HG03060 (cell line): ENCODE measurements at regions not wholly inside any gene's neighbourhood (a gene's known extent, or its start where the extent isn't known, plus 50 kb on each side); places are given as distances from the start of the nearest gene placed in this dataset.

Experiments used
- ATAC-seq: cut with Tn5 transposase; IDR thresholded peaks from one replicate; pipeline ENCODE4 v1.9.1; 2021; ENCODE audit warnings: low read depth, moderate number of reproducible peaks; ENCODE audit not compliant: unreplicated experiment

GRCh38 chr4:81839347-81840042, 367.8 kb upstream of the RASGEF1B start:
- no peak for ATAC-seq

GRCh38 chr4:81838586-81838985, 366.9 kb upstream of the RASGEF1B start:
- ATAC-seq = no peak

- no peak for ATAC-seq
These were observed 365.0 kb upstream of the RASGEF1B start for GRCh38 chr4:81836716-81837115.

- no peak for ATAC-seq
These were observed 361.9 kb upstream of the RASGEF1B start for GRCh38 chr4:81833576-81833975.

GRCh38 chr4:81828991-81829390, 357.3 kb upstream of the RASGEF1B start:
- no peak for ATAC-seq

GRCh38 chr4:81827577-81828202, 356.0 kb upstream of the RASGEF1B start:
- ATAC-seq = peak; percentile 83

- no peak for ATAC-seq
These were observed 355.2 kb upstream of the RASGEF1B start for GRCh38 chr4:81826817-81827424.

- ATAC-seq = no peak
These were observed 354.6 kb upstream of the RASGEF1B start for GRCh38 chr4:81826335-81826734.

- ATAC-seq = no peak
These were observed 346.7 kb upstream of the RASGEF1B start for GRCh38 chr4:81818385-81818920.

- ATAC-seq = no peak
These were observed 344.5 kb upstream of the RASGEF1B start for GRCh38 chr4:81816031-81816761.

GRCh38 chr4:81814987-81815541, 343.4 kb upstream of the RASGEF1B start:
- ATAC-seq = no peak

GRCh38 chr4:81811562-81812293, 340.0 kb upstream of the RASGEF1B start:
- ATAC-seq = no peak

GRCh38 chr4:81808011-81808672, 336.4 kb upstream of the RASGEF1B start:
- ATAC-seq = no peak

- ATAC-seq = no peak
These were observed 335.7 kb upstream of the RASGEF1B start for GRCh38 chr4:81807386-81807785.

- no peak for ATAC-seq
These were observed 334.8 kb upstream of the RASGEF1B start for GRCh38 chr4:81806485-81806884.

- ATAC-seq = no peak
These were observed 333.1 kb upstream of the RASGEF1B start for GRCh38 chr4:81804849-81805248.

GRCh38 chr4:81802285-81802846, 330.7 kb upstream of the RASGEF1B start:
- ATAC-seq = no peak

GRCh38 chr4:81799371-81799770, 327.7 kb upstream of the RASGEF1B start:
- no peak for ATAC-seq
